K562 (cell line): ENCODE measurements at regions not wholly inside any gene's neighbourhood (a gene's known extent, or its start where the extent isn't known, plus 50 kb on each side); places are given as distances from the start of the nearest gene placed in this dataset.

Source experiments
- ATAC-seq: fragments of 200-7000 bp; cut with Tn5 transposase; 3 replicates; pipeline ENCODE4 v1.9.1; 2020; ENCODE audit warnings: moderate library complexity
- BruUV-seq: library from RNA; stranded (reverse); fragments of 400-500 nt; replicated peaks from 2 replicates; lab custom pipeline; 2021; lab: Mats Ljungman, UMichigan
- CTCF ChIA-PET: fragments of 300-600 bp; formaldehyde crosslinking; extraction: SDS; loops from one replicate; lab custom pipeline; 2021; ENCODE audit warnings: low intra/inter-chr PET ratio; lab: Yijun Ruan, JAX
- POLR2A ChIA-PET: fragments of 300-600, 350-650 bp; sonication (Branson Sonifier 250); formaldehyde crosslinking; extraction: SDS; loops from one replicate; lab custom pipeline; 2021; ENCODE audit warnings: antibody characterized with exemption, inconsistent platforms; lab: Yijun Ruan, JAX
- DNase-seq, 4 experiments: peaks; one replicate each; pipeline versions ENCODE4 v3.0.0 to v3.0.0-alpha.2; 2011 to 2018; ENCODE audit warnings: low spot score in 3 of 4, mixed read lengths in 3 of 4; ENCODE audit errors: extremely low read depth in 1 of 4
- FAIRE-seq: peaks from 2 replicates; lab custom pipeline; 2011; peaks lifted over from hg19 to GRCh38; lab: Jason Lieb, UNC
- H2AFZ ChIP-seq: 2 replicates; pipeline ENCODE4 v1.6.0; 2011; ENCODE audit warnings: low read depth, low read length, control low read depth, inconsistent platforms
- H3K27ac ChIP-seq: fragments of 200-600 bp; 3 replicates; pipeline ENCODE4 v1.8.0; 2011; ENCODE audit warnings: low read depth, mild to moderate bottlenecking, control low read depth, inconsistent platforms, low read length, moderate library complexity, mixed read lengths; ENCODE audit errors: extremely low read depth
- H3K27me3 ChIP-seq, 2 experiments: fragments of 300-600 bp in 1 of 2; 2 replicates in 1 of 2; 3 replicates in 1 of 2; pipeline versions ENCODE4 v1.6.0 to v1.8.0; 2011; ENCODE audit warnings: inconsistent platforms in 2 of 2, low read length in 2 of 2, mild to moderate bottlenecking in 1 of 2, mixed read lengths in 1 of 2, moderate library complexity in 1 of 2; ENCODE audit not compliant: control insufficient read depth in 2 of 2, insufficient read depth in 2 of 2
- H3K36me3 ChIP-seq: fragments of 300-600 bp; 3 replicates; pipeline ENCODE4 v1.8.0; 2011; ENCODE audit warnings: mild to moderate bottlenecking, low read length, inconsistent platforms; ENCODE audit not compliant: control insufficient read depth, insufficient read depth
- H3K4me1 ChIP-seq, 2 experiments: fragments of 200-600 bp in 1 of 2; replicated peaks in 1 of 2; 2 replicates in 1 of 2; 3 replicates in 1 of 2; pipeline versions ENCODE4 v1.5.1 to v1.8.0; 2011; ENCODE audit warnings: inconsistent platforms in 2 of 2, low read length in 2 of 2, mild to moderate bottlenecking in 1 of 2, mixed read lengths in 1 of 2, moderate library complexity in 1 of 2; ENCODE audit not compliant: control insufficient read depth in 2 of 2, insufficient read depth in 2 of 2
- H3K4me2 ChIP-seq: 2 replicates; pipeline ENCODE4 v1.6.1; 2011; ENCODE audit warnings: low read length, control low read depth, inconsistent platforms, mixed read lengths; ENCODE audit not compliant: insufficient read depth
- H3K4me3 ChIP-seq: fragments of 200-600 bp; sonication (generic), shearing (Covaris generic); 2 replicates; pipeline ENCODE4 v1.5.1; 2016; ENCODE audit warnings: control low read depth, inconsistent platforms
- H3K79me2 ChIP-seq: fragments of 200-600 bp; 3 replicates; pipeline ENCODE4 v1.8.0; 2011; ENCODE audit warnings: low read length, inconsistent platforms; ENCODE audit not compliant: control insufficient read depth, insufficient read depth
- H3K9ac ChIP-seq, 2 experiments: 2 replicates each; pipeline versions ENCODE4 v1.6.0 to v1.6.1; 2011; ENCODE audit warnings: low read depth in 2 of 2, low read length in 2 of 2, control low read depth in 1 of 2, inconsistent platforms in 1 of 2, mild to moderate bottlenecking in 1 of 2, mixed read lengths in 1 of 2; ENCODE audit not compliant: insufficient read depth in 1 of 2
- H3K9me1 ChIP-seq: one replicate; pipeline ENCODE4 v1.6.0; 2011; ENCODE audit warnings: inconsistent platforms, mild to moderate bottlenecking, low read length, moderate library complexity; ENCODE audit not compliant: control insufficient read depth, insufficient read depth
- H3K9me3 ChIP-seq: replicated peaks from 2 replicates; pipeline ENCODE4 v1.5.1; 2011; ENCODE audit warnings: low read depth, low read length, inconsistent platforms; ENCODE audit not compliant: control insufficient read depth, insufficient read depth
- H4K20me1 ChIP-seq: replicated peaks from 2 replicates; pipeline ENCODE4 v1.6.1; 2011; ENCODE audit warnings: low read length, inconsistent platforms, mixed read lengths; ENCODE audit not compliant: control insufficient read depth, insufficient read depth
- AFF4 ChIP-seq: sonication (generic); formaldehyde crosslinking; IDR thresholded peaks from 2 replicates; pipeline ENCODE4 v1.8.0; 2023; ENCODE audit warnings: mild to moderate bottlenecking, missing genetic modification reagents
- PHF20 ChIP-seq: fragments of 450-650 bp; IDR thresholded peaks from 2 replicates; pipeline ENCODE4 v1.6.1; 2018; ENCODE audit not compliant: partially characterized antibody
- POLR3G ChIP-seq: IDR thresholded peaks from 2 replicates; pipeline ENCODE4 v1.6.1; 2011; ENCODE audit not compliant: insufficient read length, insufficient replicate concordance; ENCODE audit errors: extremely low read depth
- PTRF ChIP-seq: fragments of 450-650 bp; IDR thresholded peaks from 2 replicates; pipeline ENCODE4 v1.6.1; 2016; ENCODE audit warnings: mild to moderate bottlenecking, missing genetic modification characterization, missing compliant biosample characterization
- XRCC5 ChIP-seq: fragments of 200-400 bp; formaldehyde crosslinking; IDR thresholded peaks from 2 replicates; pipeline ENCODE4 v1.6.1; 2017; ENCODE audit warnings: low read depth, mild to moderate bottlenecking, low read length
- ZEB2 ChIP-seq: fragments of 450-650 bp; IDR thresholded peaks from 2 replicates; pipeline ENCODE4 v1.6.1; 2016
- ZNF780A ChIP-seq: fragments of 250-450 bp; sonication (Bioruptor Pico); IDR thresholded peaks from 2 replicates; pipeline ENCODE4 v1.5.0; 2021; ENCODE audit warnings: mild to moderate bottlenecking
- WGBS: fragments of 100-300 bp; shearing (Covaris generic); methylation state at CpG from one replicate; pipeline ENCODE4 v1.1.6; 2016; ENCODE audit warnings: low coverage, mixed read lengths; ENCODE audit not compliant: insufficient coverage; ENCODE audit errors: missing lambda C conversion rate; 5-methylcytosine and 5-hydroxymethylcytosine counted together
- in situ Hi-C: fragments of 300-500 bp; cut with MboI; formaldehyde crosslinking; loops from 4 replicates; pipeline ENCODE4 v1.15.0; 2018; ENCODE audit warnings: inconsistent platforms, mixed read lengths
- intact Hi-C: fragments of 100-400 bp; cut with micrococcal nuclease; formaldehyde crosslinking; loops from 2 replicates; pipeline ENCODE4 v1.14.2; 2022
- TF ChIP-seq, protein P1 (sequence below): fragments of 450-650 bp; IDR thresholded peaks from 2 replicates; pipeline ENCODE4 v1.6.1; 2014; ENCODE audit warnings: low read depth, mild to moderate bottlenecking, moderate library complexity, borderline replicate concordance

DNA sequence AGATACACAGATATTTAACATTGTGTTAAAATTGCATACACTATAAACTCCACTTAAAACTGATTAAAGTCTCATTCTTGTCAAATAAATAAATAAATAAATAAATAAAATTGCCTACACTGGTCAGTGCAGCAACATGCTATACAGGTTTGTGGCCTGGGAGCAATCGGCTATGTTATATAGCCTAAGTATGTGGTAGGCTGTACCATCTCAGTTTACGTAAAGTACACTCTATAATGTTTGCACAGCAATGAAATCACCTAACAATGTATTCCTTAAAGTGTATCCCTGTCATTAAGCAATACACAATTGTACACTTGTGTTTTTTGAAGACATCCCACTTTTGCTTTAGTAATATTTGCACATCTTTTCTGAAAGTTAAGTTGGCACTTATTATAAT lies 337.7 kb upstream of the SETBP1 start:
- no peak for FAIRE-seq
- ChIA-PET POLR2A (no interaction called here), CTCF (no interaction called here)
- Histone ChIP-seq H3K27ac (no peak overlapping the region), H3K4me2 (no peak overlapping the region), H3K4me3 (no peak overlapping the region), H3K79me2 (no peaks in the 10 kb centered on the region), H3K9ac (no peak overlapping the region), H3K36me3 (no peaks in the 10 kb centered on the region), H3K9me3 (no peaks in the 10 kb centered on the region), H4K20me1 (no peaks in the 10 kb centered on the region), H3K9me1 (no peaks in the 10 kb centered on the region), H3K27me3 (no peaks in the 10 kb centered on the region), H3K4me1 (no peaks in the 10 kb centered on the region), H2AFZ (no peak overlapping the region)
- DNase-seq = no peak
- ATAC-seq = no peak
- BruUV-seq = no TSS peak
- no peak for TF ChIP-seq ZEB2
- no peak for TF ChIP-seq PHF20
- TF ChIP-seq PTRF = no peak
- TF ChIP-seq ZNF780A (CRISPR knock-in tag) = no peak
- TF ChIP-seq, protein P1, sequence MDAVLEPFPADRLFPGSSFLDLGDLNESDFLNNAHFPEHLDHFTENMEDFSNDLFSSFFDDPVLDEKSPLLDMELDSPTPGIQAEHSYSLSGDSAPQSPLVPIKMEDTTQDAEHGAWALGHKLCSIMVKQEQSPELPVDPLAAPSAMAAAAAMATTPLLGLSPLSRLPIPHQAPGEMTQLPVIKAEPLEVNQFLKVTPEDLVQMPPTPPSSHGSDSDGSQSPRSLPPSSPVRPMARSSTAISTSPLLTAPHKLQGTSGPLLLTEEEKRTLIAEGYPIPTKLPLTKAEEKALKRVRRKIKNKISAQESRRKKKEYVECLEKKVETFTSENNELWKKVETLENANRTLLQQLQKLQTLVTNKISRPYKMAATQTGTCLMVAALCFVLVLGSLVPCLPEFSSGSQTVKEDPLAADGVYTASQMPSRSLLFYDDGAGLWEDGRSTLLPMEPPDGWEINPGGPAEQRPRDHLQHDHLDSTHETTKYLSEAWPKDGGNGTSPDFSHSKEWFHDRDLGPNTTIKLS = no peak
- no peak for TF ChIP-seq AFF4 (CRISPR knock-in tag)
- TF ChIP-seq XRCC5 = no peak
- no peak for TF ChIP-seq POLR3G
- in situ Hi-C loops (no loop called here), intact Hi-C loops (no loop called here)
- WGBS = 3% methylated on average over 2 of the region's 2 CpGs
